Motor neuron (in vitro differentiated cells): ENCODE measurements at regions not wholly inside any gene's neighbourhood (a gene's known extent, or its start where the extent isn't known, plus 50 kb on each side); places are given as distances from the start of the nearest gene placed in this dataset.
"Not testable (repeated sequence)": the region's sequence is repeated elsewhere in the genome, so short reads cannot be mapped to it uniquely, and the experiment has no call there.

Experiments used
- ATAC-seq, 8 experiments: fragments of 200-7000 bp; cut with Tn5 transposase; replicated peaks in 6 of 8; 2 replicates each; pipeline ENCODE4 v1.8.0; 2021; ENCODE audit warnings: mild to moderate bottlenecking in 8 of 8, moderate library complexity in 8 of 8
- H3K27ac ChIP-seq, 2 donors: fragments of 250-450 bp; sonication (Bioruptor Pico); 2 replicates each; pipeline ENCODE4 v1.9.0; 2021; ENCODE audit warnings: antibody characterized with exemption in 2 of 2, mild to moderate bottlenecking in 2 of 2, moderate library complexity in 1 of 2
- H3K4me1 ChIP-seq, 2 donors: fragments of 250-450 bp; sonication (Bioruptor Pico); replicated peaks in 1 of 2; 2 replicates each; pipeline ENCODE4 v1.6.1; 2021; ENCODE audit warnings: antibody characterized with exemption in 2 of 2, mild to moderate bottlenecking in 2 of 2, moderate library complexity in 1 of 2
- H3K4me3 ChIP-seq, 5 donors: fragments of 250-450 bp; sonication (Bioruptor Pico); 2 replicates each; pipeline ENCODE4 v1.9.0; 2021; ENCODE audit warnings: antibody characterized with exemption in 5 of 5, mild to moderate bottlenecking in 5 of 5, moderate library complexity in 4 of 5
- WGBS, 10 experiments: fragments of 450-650 bp; shearing (Covaris generic); methylation state at CpG; one replicate each; pipeline ENCODE4 v1.0.0; 2022; 5-methylcytosine and 5-hydroxymethylcytosine counted together
- in situ Hi-C, 9 experiments: fragments of 400-800 bp; cut with MboI; loops; one replicate each; pipeline ENCODE4 v1.15.0; 2021; ENCODE audit warnings: low sequenced_read_pairs in 9 of 9, low pct_unique_long_range_greater_than_20kb in 2 of 9; ENCODE audit not compliant: unreplicated experiment in 9 of 9

GRCh38 chr2:185375731-185376130, 362.9 kb upstream of the FSIP2 start:
- no peaks in the 10 kb centered on the region for H3K4me1 ChIP-seq
- no peak for ATAC-seq
- H3K4me3 ChIP-seq, result no peak overlapping the region
- no peak overlapping the region for H3K27ac ChIP-seq
- WGBS, 10 experiments, result 13 to 100% (median 87%) methylated on average over 3 of the region's 3 CpGs
- in situ Hi-C loops, result no loop called here

- no peak overlapping the region for H3K4me3 ChIP-seq
- in situ Hi-C loops, result no loop called here
- peaks cover 0 to 3% of the 10 kb centered on the region in 2 donors for H3K4me1 ChIP-seq
- ATAC-seq, result peak in 3 of 8 experiments; percentile 24 to 31 (median 27)
- WGBS, 10 experiments, result 9 to 100% (median 40%) methylated on average over 1 of the region's 1 CpG; no CpG with 5 or more reads in 3 of the 10 experiments
- H3K27ac ChIP-seq, result no peak overlapping the region
These were observed 357.0 kb upstream of the FSIP2 start for GRCh38 chr2:185381631-185382030.

- WGBS, 10 experiments, result 0 to 100% (median 63%) methylated on average over 1 to 2 of the region's 2 CpGs
- Histone ChIP-seq H3K4me1 (peaks cover 0 to 3% of the 10 kb centered on the region in 2 donors), H3K27ac (no peak overlapping the region), H3K4me3 (no peak overlapping the region)
- peak in 5 of 8 experiments; percentile 84 to 99 (median 98) for ATAC-seq
- in situ Hi-C loops, result no loop called here
These were observed 353.6 kb upstream of the FSIP2 start for GRCh38 chr2:185384822-185385560.

GRCh38 chr2:185388226-185388625, 350.4 kb upstream of the FSIP2 start:
- ATAC-seq, result no peak
- peaks cover 0 to 9% of the 10 kb centered on the region in 2 donors for H3K4me1 ChIP-seq
- H3K4me3 ChIP-seq, result no peak overlapping the region
- H3K27ac ChIP-seq, result no peak overlapping the region
- 0 to 100% (median 55%) methylated on average over 1 to 2 of the region's 2 CpGs for WGBS, 10 experiments
- in situ Hi-C loops, result no loop called here

GRCh38 chr2:185391543-185391942, 347.1 kb upstream of the FSIP2 start:
- Histone ChIP-seq H3K4me1 (peaks cover 0 to 6% of the 10 kb centered on the region in 2 donors), H3K4me3 (no peak overlapping the region), H3K27ac (no peak overlapping the region)
- peak in 2 of 8 experiments; percentile 57 to 78 for ATAC-seq
- in situ Hi-C loops, result no loop called here

- H3K4me1 ChIP-seq, result peaks cover 0 to 6% of the 10 kb centered on the region in 2 donors
- in situ Hi-C loops, result no loop called here
- 0 to 100% (median 88%) methylated on average over 1 to 5 of the region's 5 CpGs; no CpG with 5 or more reads in 1 of the 10 experiments for WGBS, 10 experiments
- no peak for ATAC-seq
- no peak overlapping the region for H3K27ac ChIP-seq
- H3K4me3 ChIP-seq, result no peak overlapping the region
These were observed 345.5 kb upstream of the FSIP2 start for GRCh38 chr2:185393091-185393490.

- in situ Hi-C loops, result no loop called here
- WGBS, 10 experiments, result 0 to 100% (median 67%) methylated on average over 1 of the region's 1 CpG; no CpG with 5 or more reads in 1 of the 10 experiments
- no peak for ATAC-seq
These were observed 336.1 kb upstream of the FSIP2 start for GRCh38 chr2:185402474-185402873.

GRCh38 chr2:185404578-185404977, 334.0 kb upstream of the FSIP2 start:
- in situ Hi-C loops, result no loop called here
- ATAC-seq, result peak in 2 of 8 experiments; percentile 41 to 42
- 0 to 100% (median 43%) methylated on average over 1 to 2 of the region's 2 CpGs; no CpG with 5 or more reads in 1 of the 10 experiments for WGBS, 10 experiments

More at GRCh38 chr2:185402474-185402873, 336.1 kb upstream of the FSIP2 start:
- Histone ChIP-seq H3K27ac (no peak overlapping the region), H3K4me1 (no peaks in the 10 kb centered on the region), H3K4me3 (no peak overlapping the region)

GRCh38 chr2:185417111-185417510, 321.5 kb upstream of the FSIP2 start:
- in situ Hi-C loops, result no loop called here
- 82 to 100% (median 95%) methylated on average over 2 to 3 of the region's 3 CpGs; no CpG with 5 or more reads in 4 of the 10 experiments for WGBS, 10 experiments
- Histone ChIP-seq H3K27ac (no peak overlapping the region), H3K4me3 (no peak overlapping the region), H3K4me1 (no peaks in the 10 kb centered on the region)
- no peak for ATAC-seq

More at GRCh38 chr2:185404578-185404977, 334.0 kb upstream of the FSIP2 start:
- no peak overlapping the region for H3K27ac ChIP-seq
- H3K4me3 ChIP-seq, result no peak overlapping the region
- H3K4me1 ChIP-seq, result no peaks in the 10 kb centered on the region

GRCh38 chr2:185417688-185418087, 320.9 kb upstream of the FSIP2 start:
- in situ Hi-C loops, result no loop called here
- no peak overlapping the region for H3K4me3 ChIP-seq
- H3K27ac ChIP-seq, result no peak overlapping the region
- no peaks in the 10 kb centered on the region for H3K4me1 ChIP-seq
- no peak for ATAC-seq

- ATAC-seq, in situ Hi-C loops: not testable (repeated sequence)
- H3K4me3 ChIP-seq, result peak overlapping the region; percentile 30 to 64 (median 43)
- H3K4me1 ChIP-seq, result peaks cover 0 to 11% of the 10 kb centered on the region in 2 donors
- H3K27ac ChIP-seq, result peak overlapping the region; percentile 45 to 79
- WGBS, 10 experiments, result 0 to 89% (median 28%) methylated on average over 1 to 7 of the region's 33 CpGs; no CpG with 5 or more reads in 1 of the 10 experiments
These were observed 313.5 kb upstream of the FSIP2 start for GRCh38 chr2:185424958-185425629.

- Histone ChIP-seq H3K4me1 (peaks cover 0 to 11% of the 10 kb centered on the region in 2 donors), H3K4me3 (peak overlapping the region; percentile 3 to 64 (median 41)), H3K27ac (no peak overlapping the region)
- ATAC-seq, result peak; percentile 31 to 63 (median 51)
- 0 to 29% (median 29%) methylated on average over 1 of the region's 1 CpG; no CpG with 5 or more reads in 7 of the 10 experiments for WGBS, 10 experiments
- in situ Hi-C loops, result no loop called here
These were observed 310.6 kb upstream of the FSIP2 start for GRCh38 chr2:185428000-185428399.

GRCh38 chr2:185433824-185434223, 304.8 kb upstream of the FSIP2 start:
- ATAC-seq, result peak in 2 of 8 experiments; percentile 23 to 49
- peaks cover 6 to 7% of the 10 kb centered on the region in 2 donors for H3K4me1 ChIP-seq
- H3K4me3 ChIP-seq, result no peak overlapping the region
- H3K27ac ChIP-seq, result no peak overlapping the region
- in situ Hi-C loops, result no loop called here
